Panc1 (cell line): ENCODE measurements at regions not wholly inside any gene's neighbourhood (a gene's known extent, or its start where the extent isn't known, plus 50 kb on each side); places are given as distances from the start of the nearest gene placed in this dataset.

Experiments
- ATAC-seq: fragments of 200-7000 bp; cut with Tn5 transposase; 2 replicates; pipeline ENCODE4 v1.9.1; 2020; ENCODE audit warnings: mild to moderate bottlenecking, moderate library complexity
- BruUV-seq: library from RNA; stranded (reverse); fragments of 400-500 nt; replicated peaks from 2 replicates; lab custom pipeline; 2021; lab: Mats Ljungman, UMichigan
- CTCF ChIA-PET: fragments of 300-600 bp; sonication (Branson Sonifier 250); formaldehyde crosslinking; loops from one replicate; lab custom pipeline; 2022; ENCODE audit warnings: antibody characterized with exemption; lab: Charles Lee
- POLR2A ChIA-PET: fragments of 300-600 bp; sonication (Branson Sonifier 250); formaldehyde crosslinking; loops from one replicate; lab custom pipeline; 2022; ENCODE audit warnings: antibody characterized with exemption; lab: Charles Lee
- DNase-seq: peaks from one replicate; pipeline ENCODE4 v3.0.0-alpha.2; 2010; ENCODE audit warnings: low read depth, low spot score
- H3K27ac ChIP-seq: 2 replicates; pipeline ENCODE4 v1.5.1; 2011; ENCODE audit warnings: mild to moderate bottlenecking, low read length, inconsistent platforms
- H3K27me3 ChIP-seq: fragments of 200-500 bp; sonication (Bioruptor generic); 2 replicates; pipeline ENCODE4 v1.6.0; 2014; ENCODE audit warnings: low read length, inconsistent platforms; ENCODE audit not compliant: control insufficient read depth, insufficient read depth
- H3K36me3 ChIP-seq: fragments of 200-500 bp; sonication (Bioruptor generic); 2 replicates; pipeline ENCODE4 v1.5.1; 2014; ENCODE audit warnings: inconsistent platforms, mild to moderate bottlenecking, low read length, moderate library complexity; ENCODE audit not compliant: control insufficient read depth, insufficient read depth
- H3K4me1 ChIP-seq: 2 replicates; pipeline ENCODE4 v1.5.1; 2011; ENCODE audit warnings: inconsistent platforms, mild to moderate bottlenecking, low read length, moderate library complexity; ENCODE audit not compliant: control insufficient read depth, insufficient read depth
- H3K4me3 ChIP-seq, 2 experiments: 2 replicates each; pipeline ENCODE4 v1.5.1; 2011 to 2012; ENCODE audit warnings: low read depth in 2 of 2, low read length in 2 of 2, mild to moderate bottlenecking in 2 of 2, inconsistent platforms in 1 of 2, moderate library complexity in 1 of 2
- H3K9me3 ChIP-seq: fragments of 200-500 bp; sonication (Bioruptor generic); 2 replicates; pipeline ENCODE4 v1.5.1; 2014; ENCODE audit warnings: low read depth, mild to moderate bottlenecking, inconsistent platforms, low read length, moderate library complexity; ENCODE audit not compliant: control insufficient read depth, insufficient read depth
- POLR2AphosphoS5 ChIP-seq: IDR thresholded peaks from 2 replicates; pipeline ENCODE4 v1.6.1; 2012; ENCODE audit warnings: mild to moderate bottlenecking, low read depth, low read length, moderate library complexity
- REST ChIP-seq, 2 experiments: IDR thresholded peaks; 2 replicates each; pipeline ENCODE4 v1.6.1; 2011 to 2012; ENCODE audit warnings: low read depth in 2 of 2, control low read depth in 1 of 2, low read length in 1 of 2, mild to moderate bottlenecking in 1 of 2, moderate library complexity in 1 of 2; ENCODE audit not compliant: insufficient read depth in 1 of 2
- SIN3A ChIP-seq: IDR thresholded peaks from 2 replicates; pipeline ENCODE4 v1.6.1; 2012; ENCODE audit warnings: low read depth, mild to moderate bottlenecking, low read length, moderate library complexity, borderline replicate concordance; ENCODE audit not compliant: insufficient read depth
- TCF7L2 ChIP-seq: IDR thresholded peaks from 2 replicates; pipeline ENCODE4 v1.6.1; 2011; ENCODE audit warnings: mild to moderate bottlenecking, low read depth, low read length, inconsistent platforms
- in situ Hi-C: cut with HindIII; loops from 2 replicates; pipeline ENCODE4 v1.10.0; 2016; ENCODE audit warnings: low sequenced_read_pairs, low pct_unique_long_range_greater_than_20kb
- intact Hi-C: fragments of 100-400 bp; cut with micrococcal nuclease; formaldehyde crosslinking; loops from one replicate; pipeline ENCODE4 v1.10.0; 2022; ENCODE audit not compliant: unreplicated experiment
- TF ChIP-seq, protein P1 (sequence below): fragments of 450-650 bp; IDR thresholded peaks from 2 replicates; pipeline ENCODE4 v1.5.1; 2017; ENCODE audit warnings: mild to moderate bottlenecking

DNA sequence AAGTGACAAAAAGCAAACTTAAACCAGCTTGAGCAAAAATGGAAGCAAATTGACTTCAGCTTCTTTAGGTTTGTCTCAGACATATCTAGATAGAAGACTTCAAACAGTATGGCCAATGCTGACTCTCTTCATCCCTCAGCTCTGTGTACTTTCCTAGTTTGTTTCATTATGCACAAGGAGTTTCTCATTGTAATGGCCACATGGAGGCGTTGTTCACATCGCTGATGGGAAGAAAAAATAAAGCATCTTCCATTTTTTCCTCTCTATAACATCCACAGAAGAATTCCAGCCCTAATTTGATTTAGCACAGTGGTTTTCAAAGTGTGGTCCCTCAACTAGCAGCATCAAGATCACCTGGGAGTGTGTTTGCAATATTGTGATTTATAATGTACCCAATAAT lies 397.5 kb upstream of the PRKX start:
- in situ Hi-C loops (no loop called here), intact Hi-C loops (no loop called here)
- ATAC-seq: no peak
- Histone ChIP-seq H3K4me3 (no peak overlapping the region), H3K4me1 (no peaks in the 10 kb centered on the region), H3K36me3 (no peaks in the 10 kb centered on the region), H3K9me3 (no peaks in the 10 kb centered on the region), H3K27me3 (no peaks in the 10 kb centered on the region), H3K27ac (no peak overlapping the region)
- ChIA-PET CTCF (no interaction called here), POLR2A (no interaction called here)
- TF ChIP-seq, protein P1, sequence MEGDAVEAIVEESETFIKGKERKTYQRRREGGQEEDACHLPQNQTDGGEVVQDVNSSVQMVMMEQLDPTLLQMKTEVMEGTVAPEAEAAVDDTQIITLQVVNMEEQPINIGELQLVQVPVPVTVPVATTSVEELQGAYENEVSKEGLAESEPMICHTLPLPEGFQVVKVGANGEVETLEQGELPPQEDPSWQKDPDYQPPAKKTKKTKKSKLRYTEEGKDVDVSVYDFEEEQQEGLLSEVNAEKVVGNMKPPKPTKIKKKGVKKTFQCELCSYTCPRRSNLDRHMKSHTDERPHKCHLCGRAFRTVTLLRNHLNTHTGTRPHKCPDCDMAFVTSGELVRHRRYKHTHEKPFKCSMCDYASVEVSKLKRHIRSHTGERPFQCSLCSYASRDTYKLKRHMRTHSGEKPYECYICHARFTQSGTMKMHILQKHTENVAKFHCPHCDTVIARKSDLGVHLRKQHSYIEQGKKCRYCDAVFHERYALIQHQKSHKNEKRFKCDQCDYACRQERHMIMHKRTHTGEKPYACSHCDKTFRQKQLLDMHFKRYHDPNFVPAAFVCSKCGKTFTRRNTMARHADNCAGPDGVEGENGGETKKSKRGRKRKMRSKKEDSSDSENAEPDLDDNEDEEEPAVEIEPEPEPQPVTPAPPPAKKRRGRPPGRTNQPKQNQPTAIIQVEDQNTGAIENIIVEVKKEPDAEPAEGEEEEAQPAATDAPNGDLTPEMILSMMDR: no peak
- no peak for TF ChIP-seq REST (IDR thresholded peaks at IDR 0.05; ENCODE audit: insufficient read depth in 1 of 2, low read depth in 2 of 2, low read length in 1 of 2)
- no peak for TF ChIP-seq POLR2AphosphoS5
- no peak for TF ChIP-seq TCF7L2
- TF ChIP-seq SIN3A: no peak
- BruUV-seq: no TSS peak
- no peak for DNase-seq

DNA sequence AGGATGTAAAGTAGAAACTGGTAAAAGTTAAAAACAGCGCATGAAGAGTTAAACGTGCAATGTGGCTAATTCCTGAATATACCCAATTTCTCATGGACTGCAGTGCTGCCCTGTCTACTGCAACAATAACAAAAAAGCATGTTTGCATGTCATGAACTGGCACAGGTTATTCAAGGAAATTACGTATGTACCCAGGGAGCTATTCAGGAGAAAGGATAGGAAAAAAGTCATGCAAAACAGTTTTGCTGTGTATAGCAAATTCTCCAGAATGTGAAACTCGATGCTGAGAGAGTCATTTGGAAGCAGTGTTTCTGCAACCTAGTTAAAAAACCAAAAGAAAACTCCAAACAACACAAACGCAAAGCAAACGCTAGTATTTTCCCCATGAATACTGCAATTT lies 381.5 kb upstream of the PRKX start:
- no peaks in the 10 kb centered on the region for H3K9me3 ChIP-seq
- no peaks in the 10 kb centered on the region for H3K27me3 ChIP-seq
- in situ Hi-C loops: no loop called here
- no peaks in the 10 kb centered on the region for H3K4me1 ChIP-seq
- H3K4me3 ChIP-seq: no peak overlapping the region
- POLR2A ChIA-PET: no interaction called here
- no TSS peak for BruUV-seq
- no peak for DNase-seq
- H3K36me3 ChIP-seq: no peaks in the 10 kb centered on the region
- intact Hi-C loops: no loop called here
- ATAC-seq: no peak
- TF ChIP-seq SIN3A (no peak), TCF7L2 (no peak), REST (IDR thresholded peaks at IDR 0.05; ENCODE audit: insufficient read depth in 1 of 2, low read depth in 2 of 2, low read length in 1 of 2) (no peak), POLR2AphosphoS5 (no peak)
- TF ChIP-seq, protein P1: no peak
- no peak overlapping the region for H3K27ac ChIP-seq
- CTCF ChIA-PET: no interaction called here
